ENCODE measurements at regions not wholly inside any gene's neighbourhood (a gene's known extent, or its start where the extent isn't known, plus 50 kb on each side); places are given as distances from the start of the nearest gene placed in this dataset.
"Not testable (repeated sequence)": the region's sequence is repeated elsewhere in the genome, so short reads cannot be mapped to it uniquely, and the experiment has no call there.

DNA sequence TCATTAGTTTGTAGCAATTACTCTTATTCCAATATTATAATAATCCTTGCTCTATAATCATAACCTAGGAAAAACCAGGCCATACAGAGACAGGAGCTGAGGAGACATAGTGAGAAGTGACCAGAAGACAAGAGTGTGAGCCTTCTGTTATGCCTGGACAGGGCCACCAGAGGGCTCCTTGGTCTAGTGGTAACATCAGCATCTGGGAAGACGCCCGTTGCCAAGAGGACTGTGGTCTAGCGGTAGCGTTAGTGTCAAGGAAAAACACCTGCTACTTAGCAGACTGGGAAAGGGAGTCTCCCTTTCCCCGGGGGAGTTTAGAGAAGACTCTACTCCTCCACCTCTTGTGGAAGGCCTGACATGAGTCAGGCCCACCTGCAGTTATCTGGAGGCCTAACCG is 97.0 kb downstream of the F11 start:
- intact Hi-C loops (cut with DNase I); DNase-seq: not testable (repeated sequence)

DNA sequence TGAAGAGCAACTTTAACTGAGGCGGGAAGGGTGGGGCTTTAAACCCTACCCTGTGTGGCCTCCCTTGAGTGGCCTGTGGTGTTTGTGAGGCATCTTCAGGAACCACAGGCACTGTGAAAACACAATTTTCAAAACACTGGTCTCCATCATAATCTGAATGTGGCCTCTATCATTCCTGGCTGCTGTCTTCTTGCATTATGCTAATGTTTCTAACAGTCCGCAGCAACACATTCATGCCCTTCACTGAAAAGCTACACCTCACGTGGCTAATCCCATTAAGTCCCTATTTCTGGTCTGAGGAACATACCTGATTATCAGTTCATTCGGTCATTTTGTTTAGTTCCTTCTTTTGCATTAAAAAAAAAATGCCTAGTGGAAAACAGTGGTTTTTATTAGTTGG is 94.6 kb downstream of the F11 start:
- DNase-seq: no peak
- intact Hi-C loops (cut with DNase I): no loop called here

DNA sequence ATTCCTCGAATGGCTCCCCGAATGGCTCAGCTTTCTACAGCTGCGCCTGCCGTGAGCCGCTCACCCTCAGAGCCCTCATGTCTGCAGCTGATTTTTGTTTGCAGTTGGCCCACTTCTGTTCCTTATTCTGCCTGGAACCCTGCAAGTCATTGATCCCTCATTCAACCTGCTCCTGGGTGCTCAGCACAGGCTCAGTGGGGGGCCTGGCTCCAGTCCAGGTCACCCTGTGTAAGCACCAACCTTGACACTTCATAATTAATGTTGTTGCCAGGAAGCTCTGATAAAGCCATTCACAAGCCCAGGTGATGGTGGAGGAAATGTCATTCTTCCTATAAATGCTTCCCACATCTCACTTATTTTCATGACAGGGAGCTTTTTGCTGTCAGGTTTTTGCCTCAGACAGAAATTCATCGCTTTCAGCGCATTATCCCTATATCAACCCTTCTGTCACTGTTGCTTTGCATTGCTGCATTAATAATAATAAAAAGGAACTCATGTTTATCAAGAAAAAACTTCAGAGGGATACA is 85.7 kb downstream of the F11 start:
- no peak for DNase-seq
- intact Hi-C loops (cut with DNase I): no loop called here

DNA sequence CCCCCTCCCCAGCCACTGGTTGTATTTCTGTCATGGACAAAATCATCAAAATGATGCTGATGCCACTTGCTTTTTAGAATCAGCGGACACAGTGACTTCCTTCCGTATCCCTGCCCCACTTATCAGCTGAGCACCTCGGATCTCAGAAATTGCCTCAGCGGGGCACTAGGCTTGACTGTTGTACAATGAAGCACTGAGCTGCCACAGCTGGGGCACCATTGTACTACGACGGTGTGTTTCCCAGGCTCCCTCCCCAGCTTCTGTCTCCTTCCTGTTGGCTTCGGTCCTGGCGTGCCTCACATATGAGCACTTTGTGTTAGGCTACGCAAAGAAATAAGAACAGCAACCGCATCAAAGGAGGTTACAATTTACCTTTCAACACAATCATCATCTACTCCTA is 82.4 kb downstream of the F11 start:
- intact Hi-C loops (cut with DNase I): no loop called here
- no peak for DNase-seq

DNA sequence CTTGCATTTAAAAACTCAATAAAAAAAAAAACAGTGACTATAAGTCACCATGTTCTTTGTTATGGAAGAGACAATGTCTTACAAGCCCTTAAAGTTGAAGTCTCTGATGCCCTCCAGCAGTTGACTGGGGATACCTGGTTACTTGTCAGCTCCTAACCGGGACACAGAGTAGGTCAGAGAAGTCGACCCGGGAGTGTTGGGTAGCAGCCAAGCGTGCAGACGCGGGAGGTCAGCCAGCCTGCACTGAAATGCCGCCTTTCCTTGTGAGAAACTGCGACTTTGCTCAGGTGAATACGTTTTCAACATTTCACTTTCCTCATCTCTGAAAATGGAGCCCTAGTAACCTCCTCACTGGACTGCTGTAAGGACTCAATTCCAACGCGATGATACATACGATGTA is 81.8 kb downstream of the F11 start:
- intact Hi-C loops (cut with DNase I): no loop called here
- DNase-seq: no peak

DNA sequence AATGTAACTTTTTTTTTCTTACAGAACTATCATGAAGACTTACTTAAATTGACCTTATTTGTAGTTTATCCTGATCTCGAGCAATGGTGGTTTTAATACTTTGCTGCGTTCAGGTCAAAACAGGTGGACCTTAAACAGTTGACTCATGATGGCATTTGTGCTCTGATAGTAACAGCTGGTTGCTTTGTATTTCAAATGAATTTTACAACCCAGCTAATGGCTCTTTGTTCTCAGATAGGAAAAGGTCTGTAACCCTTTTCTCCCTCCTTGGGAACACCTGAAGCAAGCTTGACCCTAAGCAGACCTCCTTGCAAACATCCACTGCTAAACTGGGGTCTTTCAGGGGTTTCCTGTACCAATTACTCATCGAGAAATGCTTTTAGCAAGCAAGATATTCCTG is 79.2 kb downstream of the F11 start:
- no peak for DNase-seq
- intact Hi-C loops (cut with DNase I): no loop called here

DNA sequence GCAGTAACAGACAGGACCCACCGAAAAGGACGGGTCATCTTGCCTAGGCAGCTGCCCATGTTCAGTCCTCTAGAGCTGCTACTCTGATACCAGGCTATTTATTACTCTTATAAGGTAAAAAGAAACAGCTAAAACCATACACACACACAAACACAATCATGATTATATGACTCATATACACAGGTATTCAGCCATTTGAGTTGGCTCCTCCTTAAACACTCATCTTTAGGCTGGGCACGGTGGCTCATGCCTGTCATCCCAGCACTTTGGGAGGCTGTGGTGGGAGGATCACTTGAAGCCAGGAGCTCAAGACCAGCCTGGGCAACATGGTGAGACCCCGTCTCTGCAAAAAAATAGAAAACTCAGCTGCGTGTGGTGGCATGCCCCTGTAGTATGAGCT is 76.6 kb downstream of the F11 start:
- DNase-seq: no peak
- intact Hi-C loops (cut with DNase I): no loop called here

DNA sequence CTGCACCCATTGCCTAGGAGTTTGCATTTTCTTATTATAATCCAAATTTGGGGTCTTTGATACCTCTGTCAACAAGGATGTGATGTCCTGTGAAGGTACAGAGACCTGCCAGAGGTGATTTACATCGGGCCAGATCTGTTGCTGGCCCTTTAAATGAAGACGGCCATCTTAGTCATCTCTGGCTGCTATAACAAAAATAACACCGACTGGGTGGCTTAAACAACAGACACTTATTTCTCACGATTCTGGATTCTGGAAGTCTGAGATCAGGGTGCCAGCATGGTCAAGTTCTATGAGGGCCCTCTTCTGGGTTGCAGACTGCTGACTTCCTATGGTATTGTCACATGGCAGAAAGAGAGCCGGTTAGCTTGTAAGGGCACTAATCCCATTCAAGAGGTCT is 75.7 kb downstream of the F11 start:
- DNase-seq: no peak
- intact Hi-C loops (cut with DNase I): no loop called here

Measured in posterior cingulate gyrus (tissue), 11 donors.